Body of pancreas (tissue), 4 donors: ENCODE measurements at regions not wholly inside any gene's neighbourhood (a gene's known extent, or its start where the extent isn't known, plus 50 kb on each side); places are given as distances from the start of the nearest gene placed in this dataset.

Experiments
- ATAC-seq: fragments of 150-250 bp; one replicate; pipeline ENCODE4 v1.9.1; 2016
- DNase-seq, 4 donors: peaks; one replicate each; pipeline ENCODE4 v3.0.0-alpha.2; 2019
- H3K27ac ChIP-seq, 4 donors: fragments of 200-600 bp; sonication (generic); 1 replicate in 3 of 4; 2 replicates in 1 of 4; pipeline versions ENCODE4 v1.5.1 to v1.6.1; 2016 to 2019; ENCODE audit warnings: mild to moderate bottlenecking in 1 of 4, mixed read lengths in 1 of 4, moderate library complexity in 1 of 4
- H3K27me3 ChIP-seq, 2 donors: fragments of 200-600 bp; sonication (generic); one replicate each; pipeline ENCODE4 v1.6.0; 2016; ENCODE audit warnings: mild to moderate bottlenecking in 1 of 2
- H3K36me3 ChIP-seq, 2 donors: fragments of 200-600 bp; sonication (generic); replicated peaks in 1 of 2; 2 replicates each; pipeline ENCODE4 v1.5.1; 2016; ENCODE audit warnings: low read depth in 2 of 2; ENCODE audit not compliant: insufficient read depth in 1 of 2
- H3K4me1 ChIP-seq: fragments of 200-600 bp; sonication (generic); one replicate; pipeline ENCODE4 v1.6.0; 2016
- H3K4me3 ChIP-seq, 2 donors: fragments of 200-600 bp; sonication (generic); 1 replicate in 1 of 2; 2 replicates in 1 of 2; pipeline ENCODE4 v1.5.1; 2016 to 2019
- H3K9me3 ChIP-seq, 3 donors: fragments of 200-600 bp; sonication (generic); 1 replicate in 2 of 3; 2 replicates in 1 of 3; pipeline ENCODE4 v1.5.1; 2016
- POLR2A ChIP-seq, 3 donors: fragments of 450-650 bp; IDR thresholded peaks; one replicate each; pipeline ENCODE4 v1.6.1; 2016; ENCODE audit warnings: antibody characterized with exemption in 3 of 3, mild to moderate bottlenecking in 2 of 3
- WGBS, 2 donors: methylation state at CpG; one replicate each; pipeline ENCODE4 v1.1.5; 2017; 5-methylcytosine and 5-hydroxymethylcytosine counted together
- intact Hi-C: fragments of 100-400 bp; cut with DNase I; formaldehyde crosslinking; loops from one replicate; pipeline ENCODE4 v1.15.1; 2023
- TF ChIP-seq, protein P1 (sequence below), 7 experiments: fragments of 450-650 bp in 4 of 7; fragments of 200-600 bp in 3 of 7; sonication (generic) in 3 of 7; IDR thresholded peaks; one replicate each; pipeline ENCODE4 v1.5.1; 2016 to 2019; ENCODE audit warnings: antibody characterized with exemption in 7 of 7

DNA sequence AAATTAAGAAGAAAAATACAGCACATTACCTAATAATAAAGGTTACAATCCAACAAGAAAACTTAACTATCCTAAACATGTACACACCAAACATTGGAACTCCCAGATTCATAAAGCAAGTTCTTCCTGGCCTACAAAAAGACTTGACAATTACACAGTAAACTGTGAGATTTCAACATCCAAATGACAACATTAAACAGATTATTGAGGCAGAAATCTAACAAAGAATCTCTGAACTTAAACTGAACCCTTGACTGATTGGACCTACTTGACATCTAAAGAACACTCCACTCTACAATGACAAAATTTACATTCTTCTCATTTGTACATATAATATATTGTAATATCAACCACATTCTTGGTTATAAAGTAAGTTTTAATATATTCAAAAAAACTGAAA, 1341.3 kb downstream of the LRFN5 start:
- Histone ChIP-seq H3K4me3 (no peak overlapping the region), H3K27me3 (no peaks in the 10 kb centered on the region), H3K36me3 (no peaks in the 10 kb centered on the region), H3K4me1 (no peaks in the 10 kb centered on the region), H3K27ac (no peak overlapping the region), H3K9me3 (no peaks in the 10 kb centered on the region)
- DNase-seq (no peak), ATAC-seq (no peak)
- intact Hi-C loops: no loop called here
- TF ChIP-seq, protein P1, sequence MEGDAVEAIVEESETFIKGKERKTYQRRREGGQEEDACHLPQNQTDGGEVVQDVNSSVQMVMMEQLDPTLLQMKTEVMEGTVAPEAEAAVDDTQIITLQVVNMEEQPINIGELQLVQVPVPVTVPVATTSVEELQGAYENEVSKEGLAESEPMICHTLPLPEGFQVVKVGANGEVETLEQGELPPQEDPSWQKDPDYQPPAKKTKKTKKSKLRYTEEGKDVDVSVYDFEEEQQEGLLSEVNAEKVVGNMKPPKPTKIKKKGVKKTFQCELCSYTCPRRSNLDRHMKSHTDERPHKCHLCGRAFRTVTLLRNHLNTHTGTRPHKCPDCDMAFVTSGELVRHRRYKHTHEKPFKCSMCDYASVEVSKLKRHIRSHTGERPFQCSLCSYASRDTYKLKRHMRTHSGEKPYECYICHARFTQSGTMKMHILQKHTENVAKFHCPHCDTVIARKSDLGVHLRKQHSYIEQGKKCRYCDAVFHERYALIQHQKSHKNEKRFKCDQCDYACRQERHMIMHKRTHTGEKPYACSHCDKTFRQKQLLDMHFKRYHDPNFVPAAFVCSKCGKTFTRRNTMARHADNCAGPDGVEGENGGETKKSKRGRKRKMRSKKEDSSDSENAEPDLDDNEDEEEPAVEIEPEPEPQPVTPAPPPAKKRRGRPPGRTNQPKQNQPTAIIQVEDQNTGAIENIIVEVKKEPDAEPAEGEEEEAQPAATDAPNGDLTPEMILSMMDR (IDR thresholded peaks at IDR 0.05): no peak
- TF ChIP-seq POLR2A (IDR thresholded peaks at IDR 0.05): no peak

DNA sequence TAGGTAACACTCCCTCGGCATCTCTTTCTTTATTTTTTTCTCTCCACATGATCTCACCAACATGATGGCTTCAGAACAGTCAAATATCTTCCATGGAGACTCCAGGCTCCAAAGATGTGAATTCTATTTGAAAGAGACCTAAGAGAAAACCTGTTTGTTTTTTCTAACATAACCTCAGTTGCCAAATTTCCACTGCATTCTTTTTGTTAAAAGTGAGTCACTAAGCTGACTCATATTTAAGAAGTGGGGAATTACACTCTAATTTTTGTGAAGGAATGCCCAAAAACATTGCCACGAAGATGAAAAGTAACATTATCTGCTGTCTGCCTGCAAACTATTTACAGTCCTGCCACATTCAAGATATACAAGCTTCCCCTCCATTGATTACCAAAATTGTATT, 1337.6 kb downstream of the LRFN5 start:
- intact Hi-C loops: no loop called here
- Histone ChIP-seq H3K36me3 (no peaks in the 10 kb centered on the region), H3K4me1 (no peaks in the 10 kb centered on the region), H3K4me3 (no peak overlapping the region), H3K27ac (no peak overlapping the region), H3K9me3 (no peaks in the 10 kb centered on the region), H3K27me3 (no peaks in the 10 kb centered on the region)
- DNase-seq (no peak), ATAC-seq (no peak)
- 56 to 58% methylated on average over 2 of the region's 2 CpGs for WGBS, 2 donors
- TF ChIP-seq, protein P1 (IDR thresholded peaks at IDR 0.05): no peak
- TF ChIP-seq POLR2A (IDR thresholded peaks at IDR 0.05): no peak

DNA sequence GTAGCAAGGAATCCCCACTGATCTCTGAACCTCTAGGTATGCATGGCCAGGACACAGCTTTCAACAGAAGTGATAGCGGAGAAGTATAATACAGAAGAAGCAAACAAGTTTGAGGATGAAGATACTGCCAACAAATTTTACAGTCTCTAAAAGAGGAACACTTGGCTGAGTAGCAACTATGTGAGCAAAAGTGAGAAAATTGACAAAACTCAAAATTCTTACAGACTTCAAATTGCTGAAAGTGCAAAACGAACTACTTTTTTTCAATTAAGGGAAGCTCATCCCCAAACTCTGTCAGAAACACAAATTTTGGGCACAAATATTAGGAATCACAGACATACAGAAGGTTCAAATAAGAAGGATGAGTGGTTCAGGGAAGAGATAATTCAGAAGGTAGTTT, 1324.6 kb downstream of the LRFN5 start:
- Histone ChIP-seq H3K4me1 (no peaks in the 10 kb centered on the region), H3K36me3 (no peaks in the 10 kb centered on the region), H3K27me3 (no peaks in the 10 kb centered on the region), H3K4me3 (no peak overlapping the region), H3K27ac (no peak overlapping the region), H3K9me3 (no peaks in the 10 kb centered on the region)
- DNase-seq: no peak
- TF ChIP-seq, protein P1 (IDR thresholded peaks at IDR 0.05): no peak
- TF ChIP-seq POLR2A (IDR thresholded peaks at IDR 0.05): no peak
- 85 to 94% methylated on average over 2 of the region's 2 CpGs for WGBS, 2 donors
- ATAC-seq: no peak
- intact Hi-C loops: no loop called here

DNA sequence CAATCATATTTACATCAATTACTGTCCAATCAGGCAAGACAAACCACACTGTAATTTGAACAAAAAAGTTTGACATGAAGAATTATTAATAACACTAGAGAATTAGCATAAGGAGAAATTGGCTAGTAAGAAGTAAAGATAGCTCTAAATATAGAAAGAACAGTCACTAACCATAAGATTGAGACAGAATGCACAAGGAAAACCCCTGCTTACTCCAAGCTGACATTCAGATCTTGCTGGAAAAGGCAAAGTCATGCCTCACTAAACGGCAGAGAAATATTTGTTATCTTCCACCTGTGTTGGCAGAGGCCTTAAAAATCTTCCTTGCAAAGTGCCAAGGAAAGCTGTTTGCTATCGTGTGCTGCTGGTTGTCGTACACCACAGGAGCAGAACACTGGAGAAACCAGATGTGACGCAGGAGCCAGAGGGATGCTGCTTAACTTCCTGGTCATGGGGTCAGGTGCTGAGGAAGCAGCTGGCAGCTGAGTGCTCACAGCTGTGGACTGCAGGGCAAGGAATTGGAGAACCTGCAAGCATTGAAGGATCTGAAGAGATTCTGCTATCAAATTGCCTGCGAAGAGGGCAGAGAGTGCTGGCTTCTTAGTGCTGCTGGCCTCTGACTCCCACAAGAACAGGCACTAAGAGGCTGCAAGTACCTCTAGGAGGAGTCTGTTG, 1323.3 kb downstream of the LRFN5 start:
- no peaks in the 10 kb centered on the region for H3K4me1 ChIP-seq
- 15 to 25% methylated on average over 5 of the region's 5 CpGs for WGBS, 2 donors
- H3K9me3 ChIP-seq: no peaks in the 10 kb centered on the region
- intact Hi-C loops: no loop called here
- no peak overlapping the region for H3K4me3 ChIP-seq
- DNase-seq (peak; percentile 22 to 76 (median 56)), ATAC-seq (peak; percentile 83)
- H3K36me3 ChIP-seq: no peaks in the 10 kb centered on the region
- TF ChIP-seq POLR2A (IDR thresholded peaks at IDR 0.05): no peak
- TF ChIP-seq, protein P1 (IDR thresholded peaks at IDR 0.05): no peak
- H3K27ac ChIP-seq: peak overlapping the region in 1 of 4 donors; percentile 25
- H3K27me3 ChIP-seq: no peaks in the 10 kb centered on the region

DNA sequence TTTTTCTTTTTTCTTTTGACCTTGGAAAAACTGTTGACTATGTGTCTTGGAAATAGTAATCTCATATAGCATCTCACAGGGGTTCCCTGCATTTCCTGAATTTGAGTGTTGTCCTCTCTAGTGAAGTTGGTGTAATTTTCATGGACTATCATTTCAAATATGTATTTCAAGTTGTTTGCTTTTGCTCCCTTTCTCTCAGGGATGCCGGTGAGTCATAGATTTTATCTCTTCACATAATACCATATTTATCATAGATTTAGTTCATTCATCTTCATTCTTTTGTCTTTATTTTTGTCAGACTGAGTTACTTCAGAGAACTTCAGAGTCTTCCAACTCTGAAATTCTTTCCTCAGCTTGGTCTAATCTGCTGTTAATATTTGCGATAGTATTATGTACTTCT, 1320.6 kb downstream of the LRFN5 start:
- WGBS, 2 donors: 71 to 89% methylated on average over 2 of the region's 2 CpGs
- no peak overlapping the region for H3K4me3 ChIP-seq
- no peak for DNase-seq
- TF ChIP-seq, protein P1 (IDR thresholded peaks at IDR 0.05): no peak
- TF ChIP-seq POLR2A (IDR thresholded peaks at IDR 0.05): no peak
- no peaks in the 10 kb centered on the region for H3K36me3 ChIP-seq
- no peak overlapping the region for H3K27ac ChIP-seq
- H3K9me3 ChIP-seq: no peaks in the 10 kb centered on the region
- H3K4me1 ChIP-seq: no peaks in the 10 kb centered on the region
- no peak for ATAC-seq
- intact Hi-C loops: no loop called here
- H3K27me3 ChIP-seq: no peaks in the 10 kb centered on the region
